GM18519 (cell line): ENCODE measurements at regions not wholly inside any gene's neighbourhood (a gene's known extent, or its start where the extent isn't known, plus 50 kb on each side); places are given as distances from the start of the nearest gene placed in this dataset.
"Not testable (repeated sequence)": the region's sequence is repeated elsewhere in the genome, so short reads cannot be mapped to it uniquely, and the experiment has no call there.

Experiments
- ATAC-seq: cut with Tn5 transposase; IDR thresholded peaks from one replicate; pipeline ENCODE4 v1.9.1; 2021; ENCODE audit warnings: mild to moderate bottlenecking, moderate library complexity; ENCODE audit not compliant: unreplicated experiment, low FRiP score

- ATAC-seq, result no peak
Observed at GRCh38 chr11:106533046-106533445, 455.6 kb downstream of the AASDHPPT start.

- no peak for ATAC-seq
Observed at GRCh38 chr11:106540001-106540400, 462.5 kb downstream of the AASDHPPT start.

GRCh38 chr11:106548406-106548805, 469.9 kb downstream of the GUCY1A2 start:
- ATAC-seq, result no peak

- no peak for ATAC-seq
Observed at GRCh38 chr11:106551744-106552673, 466.3 kb downstream of the GUCY1A2 start.

GRCh38 chr11:106552694-106553203, 465.5 kb downstream of the GUCY1A2 start:
- no peak for ATAC-seq

- no peak for ATAC-seq
Observed at GRCh38 chr11:106553304-106553703, 465.0 kb downstream of the GUCY1A2 start.

GRCh38 chr11:106555566-106556250, 462.6 kb downstream of the GUCY1A2 start:
- ATAC-seq, result not testable (repeated sequence)

GRCh38 chr11:106565326-106565725, 452.9 kb downstream of the GUCY1A2 start:
- no peak for ATAC-seq

- ATAC-seq, result no peak
Observed at GRCh38 chr11:106568632-106569031, 449.6 kb downstream of the GUCY1A2 start.

- not testable (repeated sequence) for ATAC-seq
Observed at GRCh38 chr11:106577384-106577783, 440.9 kb downstream of the GUCY1A2 start.

GRCh38 chr11:106581399-106581798, 436.9 kb downstream of the GUCY1A2 start:
- no peak for ATAC-seq

GRCh38 chr11:106585061-106585460, 433.2 kb downstream of the GUCY1A2 start:
- no peak for ATAC-seq

GRCh38 chr11:106594751-106595351, 423.4 kb downstream of the GUCY1A2 start:
- ATAC-seq, result no peak

- no peak for ATAC-seq
Observed at GRCh38 chr11:106601684-106602297, 416.5 kb downstream of the GUCY1A2 start.

- no peak for ATAC-seq
Observed at GRCh38 chr11:106608677-106609076, 409.6 kb downstream of the GUCY1A2 start.

GRCh38 chr11:106614262-106614661, 404.0 kb downstream of the GUCY1A2 start:
- no peak for ATAC-seq

- no peak for ATAC-seq
Observed at GRCh38 chr11:106619320-106619990, 398.8 kb downstream of the GUCY1A2 start.

- no peak for ATAC-seq
Observed at GRCh38 chr11:106621484-106621883, 396.8 kb downstream of the GUCY1A2 start.
